WTC11 (cell line): ENCODE measurements at regions not wholly inside any gene's neighbourhood (a gene's known extent, or its start where the extent isn't known, plus 50 kb on each side); places are given as distances from the start of the nearest gene placed in this dataset.

Experiments used
- NFATC4 ChIP-seq: fragments of 250-450 bp; sonication (Bioruptor Pico); IDR thresholded peaks from 2 replicates; pipeline ENCODE4 v1.9.0; 2021; ENCODE audit warnings: mild to moderate bottlenecking
- TCF7 ChIP-seq: sonication (generic); formaldehyde crosslinking; IDR thresholded peaks from 2 replicates; pipeline ENCODE4 v1.8.0; 2022; ENCODE audit warnings: mild to moderate bottlenecking, low read depth, missing genetic modification reagents, moderate library complexity
- ZNF138 ChIP-seq: sonication (generic); formaldehyde crosslinking; conservative IDR thresholded peaks from 2 replicates; pipeline ENCODE4 v1.8.1; 2022; ENCODE audit warnings: mild to moderate bottlenecking, moderate library complexity, missing genetic modification reagents
- TF ChIP-seq, protein P1 (sequence below): sonication (generic); formaldehyde crosslinking; conservative IDR thresholded peaks from 2 replicates; pipeline ENCODE4 v1.8.1; 2023; ENCODE audit warnings: mild to moderate bottlenecking, low read depth, missing genetic modification reagents, moderate library complexity
- TF ChIP-seq, protein P2 (sequence below): sonication (generic); formaldehyde crosslinking; IDR thresholded peaks from 2 replicates; pipeline ENCODE4 v1.8.0; 2023; ENCODE audit warnings: mild to moderate bottlenecking, missing genetic modification reagents
- TF ChIP-seq, protein P3 (sequence below): sonication (generic); formaldehyde crosslinking; IDR thresholded peaks from 2 replicates; pipeline ENCODE4 v1.8.0; 2022; ENCODE audit warnings: mild to moderate bottlenecking, missing genetic modification reagents
- TF ChIP-seq, protein P4 (sequence below): sonication (generic); formaldehyde crosslinking; IDR thresholded peaks from 2 replicates; pipeline ENCODE4 v1.8.0; 2022; ENCODE audit warnings: mild to moderate bottlenecking, missing genetic modification reagents
- TF ChIP-seq, protein P5 (sequence below): fragments of 200-600 bp; IDR thresholded peaks from 2 replicates; pipeline ENCODE4 v1.8.0; 2022; ENCODE audit warnings: antibody characterized with exemption

DNA sequence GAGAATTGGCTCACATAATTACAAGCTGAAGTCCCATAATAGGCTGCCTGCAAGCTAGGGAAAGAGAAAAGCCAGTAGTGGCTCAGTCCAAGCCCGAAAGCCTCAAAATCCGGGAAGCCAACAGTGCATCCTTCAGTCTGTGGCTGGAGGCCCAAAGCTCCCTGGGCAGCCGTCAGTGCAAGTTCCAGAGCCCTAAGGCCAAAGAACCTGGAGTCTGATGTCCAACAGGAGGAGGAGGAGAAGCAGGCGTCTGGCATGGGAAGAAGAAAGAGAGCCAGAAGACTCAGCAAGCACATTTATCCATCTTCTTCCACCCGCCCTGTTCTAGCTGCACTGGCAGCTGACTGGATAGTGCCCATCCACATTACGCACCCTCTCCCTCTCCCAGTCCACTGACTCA lies 213.4 kb downstream of the GAS1 start:
- TF ChIP-seq NFATC4 (CRISPR knock-in tag) (no peak), ZNF138 (no peak), TCF7 (CRISPR knock-in tag) (no peak)
- TF ChIP-seq, protein P1, sequence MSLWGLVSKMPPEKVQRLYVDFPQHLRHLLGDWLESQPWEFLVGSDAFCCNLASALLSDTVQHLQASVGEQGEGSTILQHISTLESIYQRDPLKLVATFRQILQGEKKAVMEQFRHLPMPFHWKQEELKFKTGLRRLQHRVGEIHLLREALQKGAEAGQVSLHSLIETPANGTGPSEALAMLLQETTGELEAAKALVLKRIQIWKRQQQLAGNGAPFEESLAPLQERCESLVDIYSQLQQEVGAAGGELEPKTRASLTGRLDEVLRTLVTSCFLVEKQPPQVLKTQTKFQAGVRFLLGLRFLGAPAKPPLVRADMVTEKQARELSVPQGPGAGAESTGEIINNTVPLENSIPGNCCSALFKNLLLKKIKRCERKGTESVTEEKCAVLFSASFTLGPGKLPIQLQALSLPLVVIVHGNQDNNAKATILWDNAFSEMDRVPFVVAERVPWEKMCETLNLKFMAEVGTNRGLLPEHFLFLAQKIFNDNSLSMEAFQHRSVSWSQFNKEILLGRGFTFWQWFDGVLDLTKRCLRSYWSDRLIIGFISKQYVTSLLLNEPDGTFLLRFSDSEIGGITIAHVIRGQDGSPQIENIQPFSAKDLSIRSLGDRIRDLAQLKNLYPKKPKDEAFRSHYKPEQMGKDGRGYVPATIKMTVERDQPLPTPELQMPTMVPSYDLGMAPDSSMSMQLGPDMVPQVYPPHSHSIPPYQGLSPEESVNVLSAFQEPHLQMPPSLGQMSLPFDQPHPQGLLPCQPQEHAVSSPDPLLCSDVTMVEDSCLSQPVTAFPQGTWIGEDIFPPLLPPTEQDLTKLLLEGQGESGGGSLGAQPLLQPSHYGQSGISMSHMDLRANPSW (CRISPR knock-in tag) = no peak
- TF ChIP-seq, protein P2, sequence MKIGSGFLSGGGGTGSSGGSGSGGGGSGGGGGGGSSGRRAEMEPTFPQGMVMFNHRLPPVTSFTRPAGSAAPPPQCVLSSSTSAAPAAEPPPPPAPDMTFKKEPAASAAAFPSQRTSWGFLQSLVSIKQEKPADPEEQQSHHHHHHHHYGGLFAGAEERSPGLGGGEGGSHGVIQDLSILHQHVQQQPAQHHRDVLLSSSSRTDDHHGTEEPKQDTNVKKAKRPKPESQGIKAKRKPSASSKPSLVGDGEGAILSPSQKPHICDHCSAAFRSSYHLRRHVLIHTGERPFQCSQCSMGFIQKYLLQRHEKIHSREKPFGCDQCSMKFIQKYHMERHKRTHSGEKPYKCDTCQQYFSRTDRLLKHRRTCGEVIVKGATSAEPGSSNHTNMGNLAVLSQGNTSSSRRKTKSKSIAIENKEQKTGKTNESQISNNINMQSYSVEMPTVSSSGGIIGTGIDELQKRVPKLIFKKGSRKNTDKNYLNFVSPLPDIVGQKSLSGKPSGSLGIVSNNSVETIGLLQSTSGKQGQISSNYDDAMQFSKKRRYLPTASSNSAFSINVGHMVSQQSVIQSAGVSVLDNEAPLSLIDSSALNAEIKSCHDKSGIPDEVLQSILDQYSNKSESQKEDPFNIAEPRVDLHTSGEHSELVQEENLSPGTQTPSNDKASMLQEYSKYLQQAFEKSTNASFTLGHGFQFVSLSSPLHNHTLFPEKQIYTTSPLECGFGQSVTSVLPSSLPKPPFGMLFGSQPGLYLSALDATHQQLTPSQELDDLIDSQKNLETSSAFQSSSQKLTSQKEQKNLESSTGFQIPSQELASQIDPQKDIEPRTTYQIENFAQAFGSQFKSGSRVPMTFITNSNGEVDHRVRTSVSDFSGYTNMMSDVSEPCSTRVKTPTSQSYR (CRISPR knock-in tag) = no peak
- TF ChIP-seq, protein P3, sequence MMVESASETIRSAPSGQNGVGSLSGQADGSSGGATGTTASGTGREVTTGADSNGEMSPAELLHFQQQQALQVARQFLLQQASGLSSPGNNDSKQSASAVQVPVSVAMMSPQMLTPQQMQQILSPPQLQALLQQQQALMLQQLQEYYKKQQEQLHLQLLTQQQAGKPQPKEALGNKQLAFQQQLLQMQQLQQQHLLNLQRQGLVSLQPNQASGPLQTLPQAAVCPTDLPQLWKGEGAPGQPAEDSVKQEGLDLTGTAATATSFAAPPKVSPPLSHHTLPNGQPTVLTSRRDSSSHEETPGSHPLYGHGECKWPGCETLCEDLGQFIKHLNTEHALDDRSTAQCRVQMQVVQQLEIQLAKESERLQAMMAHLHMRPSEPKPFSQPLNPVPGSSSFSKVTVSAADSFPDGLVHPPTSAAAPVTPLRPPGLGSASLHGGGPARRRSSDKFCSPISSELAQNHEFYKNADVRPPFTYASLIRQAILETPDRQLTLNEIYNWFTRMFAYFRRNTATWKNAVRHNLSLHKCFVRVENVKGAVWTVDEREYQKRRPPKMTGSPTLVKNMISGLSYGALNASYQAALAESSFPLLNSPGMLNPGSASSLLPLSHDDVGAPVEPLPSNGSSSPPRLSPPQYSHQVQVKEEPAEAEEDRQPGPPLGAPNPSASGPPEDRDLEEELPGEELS = no peak
- TF ChIP-seq, protein P4, sequence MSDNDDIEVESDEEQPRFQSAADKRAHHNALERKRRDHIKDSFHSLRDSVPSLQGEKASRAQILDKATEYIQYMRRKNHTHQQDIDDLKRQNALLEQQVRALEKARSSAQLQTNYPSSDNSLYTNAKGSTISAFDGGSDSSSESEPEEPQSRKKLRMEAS = no peak
- TF ChIP-seq, protein P5, sequence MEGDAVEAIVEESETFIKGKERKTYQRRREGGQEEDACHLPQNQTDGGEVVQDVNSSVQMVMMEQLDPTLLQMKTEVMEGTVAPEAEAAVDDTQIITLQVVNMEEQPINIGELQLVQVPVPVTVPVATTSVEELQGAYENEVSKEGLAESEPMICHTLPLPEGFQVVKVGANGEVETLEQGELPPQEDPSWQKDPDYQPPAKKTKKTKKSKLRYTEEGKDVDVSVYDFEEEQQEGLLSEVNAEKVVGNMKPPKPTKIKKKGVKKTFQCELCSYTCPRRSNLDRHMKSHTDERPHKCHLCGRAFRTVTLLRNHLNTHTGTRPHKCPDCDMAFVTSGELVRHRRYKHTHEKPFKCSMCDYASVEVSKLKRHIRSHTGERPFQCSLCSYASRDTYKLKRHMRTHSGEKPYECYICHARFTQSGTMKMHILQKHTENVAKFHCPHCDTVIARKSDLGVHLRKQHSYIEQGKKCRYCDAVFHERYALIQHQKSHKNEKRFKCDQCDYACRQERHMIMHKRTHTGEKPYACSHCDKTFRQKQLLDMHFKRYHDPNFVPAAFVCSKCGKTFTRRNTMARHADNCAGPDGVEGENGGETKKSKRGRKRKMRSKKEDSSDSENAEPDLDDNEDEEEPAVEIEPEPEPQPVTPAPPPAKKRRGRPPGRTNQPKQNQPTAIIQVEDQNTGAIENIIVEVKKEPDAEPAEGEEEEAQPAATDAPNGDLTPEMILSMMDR = no peak
